Prostate gland (tissue), 2 donors: ENCODE measurements at regions not wholly inside any gene's neighbourhood (a gene's known extent, or its start where the extent isn't known, plus 50 kb on each side); places are given as distances from the start of the nearest gene placed in this dataset.
"Not testable (repeated sequence)": the region's sequence is repeated elsewhere in the genome, so short reads cannot be mapped to it uniquely, and the experiment has no call there.

Source experiments
- DNase-seq: peaks from one replicate; pipeline ENCODE4 v3.0.0-alpha.2; 2019; ENCODE audit warnings: low spot score
- H3K27ac ChIP-seq, 2 donors: fragments of 200-600 bp; sonication (generic); 2 replicates each; pipeline ENCODE4 v1.5.1; 2017 to 2019
- H3K27me3 ChIP-seq: fragments of 200-600 bp; sonication (generic); replicated peaks from 2 replicates; pipeline ENCODE4 v1.5.1; 2019; ENCODE audit not compliant: insufficient read depth
- H3K36me3 ChIP-seq, 2 donors: fragments of 200-600 bp; sonication (generic); 1 replicate in 1 of 2; 2 replicates in 1 of 2; pipeline versions ENCODE4 v1.5.1 to v1.8.1; 2017 to 2019
- H3K4me1 ChIP-seq: fragments of 200-600 bp; sonication (generic); replicated peaks from 2 replicates; pipeline ENCODE4 v1.5.1; 2019
- H3K4me3 ChIP-seq, 2 donors: fragments of 200-600 bp; sonication (generic); 2 replicates each; pipeline ENCODE4 v1.5.1; 2017 to 2019
- H3K9me3 ChIP-seq: fragments of 200-600 bp; sonication (generic); 2 replicates; pipeline ENCODE4 v1.5.1; 2017
- CTCF ChIP-seq, 4 experiments: fragments of 200-600 bp in 2 of 4; fragments of 450-650 bp in 2 of 4; sonication (generic) in 2 of 4; IDR thresholded peaks; 1 replicate in 3 of 4; 2 replicates in 1 of 4; pipeline ENCODE4 v1.5.1; 2016 to 2019; ENCODE audit warnings: antibody characterized with exemption in 4 of 4, mild to moderate bottlenecking in 2 of 4, moderate library complexity in 2 of 4
- POLR2A ChIP-seq: fragments of 450-650 bp; IDR thresholded peaks from one replicate; pipeline ENCODE4 v1.6.1; 2016; ENCODE audit warnings: antibody characterized with exemption, mild to moderate bottlenecking
- POLR2AphosphoS5 ChIP-seq: sonication (generic); formaldehyde crosslinking; IDR thresholded peaks from one replicate; pipeline ENCODE4 v1.6.1; 2017; ENCODE audit warnings: antibody characterized with exemption
- WGBS: methylation state at CpG from one replicate; pipeline ENCODE4 v1.1.5; 2018; 5-methylcytosine and 5-hydroxymethylcytosine counted together
- intact Hi-C: fragments of 100-400 bp; cut with DNase I; formaldehyde crosslinking; loops from one replicate; pipeline ENCODE4 v1.14.2; 2022

- Histone ChIP-seq H3K9me3 (no peaks in the 10 kb centered on the region), H3K27ac (no peak overlapping the region), H3K4me1 (no peaks in the 10 kb centered on the region), H3K36me3 (no peaks in the 10 kb centered on the region), H3K27me3 (no peaks in the 10 kb centered on the region), H3K4me3 (no peak overlapping the region)
- TF ChIP-seq POLR2AphosphoS5 (no peak), CTCF (IDR thresholded peaks at IDR 0.05) (no peak), POLR2A (no peak)
- DNase-seq, result no peak
- 88% methylated on average over 1 of the region's 1 CpG for WGBS
- intact Hi-C loops, result no loop called here
Measured at GRCh38 chr2:126145752-126146151, 510.2 kb upstream of the GYPC start.

GRCh38 chr2:126154256-126154785 lies 501.6 kb upstream of the GYPC start:
- 87% methylated on average over 1 of the region's 1 CpG for WGBS
- no peak for TF ChIP-seq POLR2AphosphoS5
- no peak for TF ChIP-seq POLR2A
- TF ChIP-seq CTCF (IDR thresholded peaks at IDR 0.05), result no peak
- intact Hi-C loops, result no loop called here
- Histone ChIP-seq H3K4me3 (no peak overlapping the region), H3K4me1 (no peaks in the 10 kb centered on the region), H3K9me3 (no peaks in the 10 kb centered on the region), H3K36me3 (no peaks in the 10 kb centered on the region), H3K27ac (no peak overlapping the region), H3K27me3 (no peaks in the 10 kb centered on the region)
- no peak for DNase-seq

- H3K4me1 ChIP-seq, H3K27me3 ChIP-seq, H3K9me3 ChIP-seq, H3K27ac ChIP-seq, H3K36me3 ChIP-seq, DNase-seq, H3K4me3 ChIP-seq, intact Hi-C loops: not testable (repeated sequence)
- WGBS, result 82% methylated on average over 2 of the region's 4 CpGs
Measured at GRCh38 chr2:126160950-126161349, 495.0 kb upstream of the GYPC start.

- 74% methylated on average over 6 of the region's 6 CpGs for WGBS
- Histone ChIP-seq H3K4me3 (no peak overlapping the region), H3K9me3 (no peaks in the 10 kb centered on the region), H3K36me3 (no peaks in the 10 kb centered on the region), H3K27me3 (no peaks in the 10 kb centered on the region), H3K4me1 (no peaks in the 10 kb centered on the region), H3K27ac (no peak overlapping the region)
- DNase-seq, result no peak
- TF ChIP-seq CTCF (IDR thresholded peaks at IDR 0.05) (no peak), POLR2AphosphoS5 (no peak), POLR2A (no peak)
- intact Hi-C loops, result no loop called here
Measured at GRCh38 chr2:126172631-126173184, 483.2 kb upstream of the GYPC start.

GRCh38 chr2:126175222-126175621 lies 480.7 kb upstream of the GYPC start:
- DNase-seq, result no peak
- no peak overlapping the region for H3K27ac ChIP-seq
- H3K4me1 ChIP-seq, result no peaks in the 10 kb centered on the region
- intact Hi-C loops, result no loop called here
- 62% methylated on average over 2 of the region's 2 CpGs for WGBS
- H3K27me3 ChIP-seq, result no peaks in the 10 kb centered on the region
- no peak overlapping the region for H3K4me3 ChIP-seq
- no peaks in the 10 kb centered on the region for H3K36me3 ChIP-seq
- TF ChIP-seq CTCF (IDR thresholded peaks at IDR 0.05) (no peak), POLR2A (no peak), POLR2AphosphoS5 (no peak)
- H3K9me3 ChIP-seq, result no peaks in the 10 kb centered on the region
